ENCODE measurements at regions not wholly inside any gene's neighbourhood (a gene's known extent, or its start where the extent isn't known, plus 50 kb on each side); places are given as distances from the start of the nearest gene placed in this dataset.
"Not testable (repeated sequence)": the region's sequence is repeated elsewhere in the genome, so short reads cannot be mapped to it uniquely, and the experiment has no call there.

GRCh38 chr12:32010631-32011336 is 51.6 kb downstream of the RESF1 start:
- DNase-seq = no peak

GRCh38 chr12:32012249-32012785 is 53.1 kb downstream of the RESF1 start:
- DNase-seq = no peak

DNA sequence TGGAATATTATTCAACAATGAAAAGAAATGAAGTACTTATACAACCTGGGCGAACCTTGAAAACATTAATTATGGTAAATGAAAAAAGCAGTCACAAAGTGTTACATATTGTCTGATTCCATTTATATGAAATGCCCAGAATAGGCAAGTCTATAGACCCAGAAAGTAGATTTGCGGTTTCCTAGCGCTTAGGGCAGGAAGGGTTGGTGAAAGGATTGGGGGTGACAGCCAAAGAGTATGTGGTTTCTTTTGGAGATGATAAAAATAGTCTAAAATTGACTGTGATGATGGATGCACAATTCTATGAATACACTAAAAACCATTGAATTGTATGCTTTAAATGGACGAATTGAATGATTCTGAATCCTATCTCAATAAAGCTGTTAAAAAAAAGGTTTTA is 55.8 kb downstream of the RESF1 start:
- DNase-seq = no peak

DNA sequence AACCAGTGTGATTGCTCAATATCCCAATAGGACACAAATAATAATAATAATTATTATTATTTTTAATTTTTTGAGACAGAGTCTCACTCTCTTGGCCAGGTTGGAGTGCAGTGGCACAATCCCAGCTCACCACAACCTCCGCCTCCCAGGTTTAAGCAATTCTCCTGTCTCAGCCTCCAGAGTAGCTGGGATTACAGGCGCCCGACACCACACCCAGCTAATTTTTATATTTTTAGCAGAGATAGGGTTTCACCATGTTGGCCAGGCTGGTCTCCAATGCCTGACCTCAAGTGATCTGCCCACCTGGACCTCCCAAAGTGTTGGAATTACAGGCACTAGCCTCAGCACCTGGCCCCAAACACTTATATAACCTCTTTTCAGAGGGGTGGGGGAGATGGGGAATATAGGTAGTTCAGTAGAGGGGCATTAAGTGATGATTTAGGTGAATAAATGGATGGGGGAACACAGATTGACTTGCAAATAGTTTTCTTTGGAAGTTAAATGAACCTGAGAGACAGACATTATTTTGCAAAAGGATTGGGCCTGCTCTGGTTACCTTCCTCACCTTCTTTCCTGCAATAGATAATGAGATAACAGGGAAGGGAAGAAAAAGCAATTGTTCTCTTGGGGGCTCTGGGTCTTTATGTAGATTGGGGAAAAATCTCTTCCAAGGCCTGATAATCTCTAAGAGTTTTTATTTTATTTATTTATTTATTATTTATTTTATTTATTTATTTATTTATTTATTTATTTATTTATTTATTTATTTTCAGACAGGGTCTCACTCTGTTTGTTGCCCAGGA is 57.7 kb downstream of the RESF1 start:
- no peak for DNase-seq

- DNase-seq = no peak
These were observed 62.1 kb downstream of the RESF1 start for GRCh38 chr12:32021346-32021773.

DNA sequence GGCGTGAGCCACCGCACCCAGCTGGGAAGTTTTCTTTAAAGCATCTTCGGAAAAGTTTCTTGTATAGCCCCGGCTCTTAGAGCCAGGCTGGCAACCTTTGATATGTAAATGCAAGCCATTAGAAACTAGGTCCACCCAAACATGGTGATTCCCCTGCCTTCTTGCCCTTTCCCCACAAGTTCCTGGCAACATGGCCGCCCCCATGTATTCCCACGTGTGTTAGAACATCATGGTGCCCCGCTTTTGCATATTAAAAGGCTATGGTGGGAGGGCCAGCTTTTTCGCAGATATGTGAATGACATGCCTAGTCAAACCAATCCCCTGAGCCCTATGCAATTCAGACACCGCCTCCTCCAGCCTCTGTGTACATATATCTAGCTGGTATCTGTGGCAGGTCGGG is 63.2 kb downstream of the RESF1 start:
- not testable (repeated sequence) for DNase-seq

DNA sequence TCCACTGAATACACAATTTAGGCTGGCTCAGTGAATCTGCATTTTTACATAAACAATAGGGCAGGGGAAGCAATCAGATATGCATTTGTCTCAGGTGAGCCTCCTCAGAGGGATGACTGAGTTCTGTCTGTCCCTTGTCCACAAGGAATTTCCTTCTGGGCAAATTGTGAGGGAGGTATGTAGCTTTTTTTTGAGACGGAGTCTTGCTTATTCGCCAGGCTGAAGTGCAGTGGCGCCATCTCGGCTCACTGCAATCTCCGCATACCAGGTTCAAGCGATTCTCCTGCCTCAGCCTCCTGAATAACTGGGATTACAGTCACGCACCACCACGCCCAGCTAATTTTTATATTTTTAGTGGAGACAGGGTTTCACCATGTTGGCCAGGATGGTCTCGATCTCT is 64.6 kb downstream of the RESF1 start:
- DNase-seq = not testable (repeated sequence)

- no peak for DNase-seq
These were observed 65.8 kb downstream of the RESF1 start for GRCh38 chr12:32024884-32025592.

- peak in 4 of 6 experiments; percentile 30 to 80 (median 80) for DNase-seq
These were observed 66.7 kb downstream of the RESF1 start for GRCh38 chr12:32025906-32026305.

- DNase-seq = no peak
These were observed 68.6 kb downstream of the RESF1 start for GRCh38 chr12:32027684-32028365.

DNA sequence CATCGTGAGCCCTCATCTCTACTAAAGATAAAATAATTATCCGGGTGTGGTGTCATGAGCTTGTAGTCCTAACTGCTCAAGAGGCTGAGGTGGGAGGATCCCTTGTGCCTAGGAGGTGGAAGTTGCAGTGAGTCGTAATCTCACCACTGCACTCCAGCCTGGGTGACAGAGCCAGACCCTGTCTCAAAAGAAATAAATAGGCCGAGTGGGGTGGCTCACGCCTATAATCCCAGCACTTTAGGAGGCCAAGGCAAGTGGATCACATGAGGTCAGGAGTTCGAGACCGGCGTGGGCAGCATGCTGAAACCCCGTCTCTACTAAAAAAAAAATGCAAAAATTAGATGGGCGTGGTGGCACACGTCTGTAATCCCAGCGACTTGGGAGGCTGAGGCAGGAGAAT is 70.9 kb downstream of the RESF1 start:
- no peak for DNase-seq

DNA sequence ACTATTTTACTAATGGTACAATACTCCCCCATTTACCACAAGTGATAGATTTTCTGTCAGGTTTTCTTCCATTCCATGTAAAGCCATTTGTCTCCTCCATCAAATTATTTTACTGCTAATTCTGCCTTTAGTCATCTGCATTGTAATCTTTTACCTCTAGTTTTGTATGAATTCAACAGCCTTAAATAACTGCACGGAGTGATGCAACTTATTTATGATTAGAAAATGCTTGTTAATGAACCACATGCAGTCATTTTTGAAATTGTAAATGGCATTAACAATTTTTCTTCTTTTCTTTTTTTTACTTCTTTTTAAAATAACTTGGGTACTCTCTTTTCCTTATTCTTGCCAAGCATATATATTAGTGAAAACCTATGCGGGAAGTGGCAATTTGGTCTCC is 71.5 kb downstream of the RESF1 start:
- no peak for DNase-seq

DNA sequence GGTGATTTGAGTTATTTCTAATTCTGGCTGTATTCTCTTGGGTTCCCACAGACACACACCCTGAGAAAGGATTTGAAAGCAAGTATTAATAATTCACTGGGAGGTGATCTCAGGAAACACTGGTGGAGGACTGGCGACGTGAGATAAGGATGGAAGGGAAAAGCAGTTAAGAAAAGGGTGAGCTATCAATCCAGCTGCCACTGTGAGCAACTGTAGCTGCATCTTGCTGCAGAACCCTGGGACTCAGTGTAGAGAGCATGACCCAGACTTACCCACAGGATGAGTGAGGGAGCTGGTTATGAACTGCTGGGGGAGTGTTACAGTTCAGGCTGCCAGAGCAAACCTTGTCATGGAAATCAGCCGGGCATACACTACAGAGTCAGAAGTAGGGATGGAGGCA is 71.9 kb downstream of the RESF1 start:
- DNase-seq = no peak

DNA sequence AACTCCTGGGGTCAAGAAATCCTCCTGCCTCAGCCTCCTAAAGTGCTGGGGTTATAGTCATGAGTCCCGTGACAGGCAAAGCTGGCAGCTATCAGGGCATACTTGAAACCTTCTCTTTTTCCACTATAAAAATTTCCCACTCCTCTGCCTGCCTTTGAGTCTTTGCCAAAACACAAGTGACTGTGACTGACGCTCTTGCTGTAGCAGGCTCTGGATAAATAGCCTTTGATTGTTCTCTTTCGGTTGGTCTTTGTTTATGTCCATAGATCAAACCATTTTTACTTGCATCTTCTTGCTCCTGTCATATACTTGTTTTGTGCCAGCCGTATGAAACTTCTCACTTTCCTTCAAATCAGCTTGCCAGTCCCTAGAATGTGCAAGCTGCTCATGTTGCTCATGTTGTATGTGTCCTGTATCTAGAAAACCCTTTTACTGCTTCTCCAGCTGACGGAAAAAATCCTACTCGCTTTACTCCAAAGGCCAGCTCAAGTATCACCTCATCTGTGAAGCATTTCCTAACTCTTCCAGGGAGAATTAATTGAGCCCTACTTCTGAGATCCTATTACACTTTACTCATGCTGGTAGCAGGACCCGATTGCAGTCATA is 73.1 kb downstream of the RESF1 start:
- DNase-seq = no peak

GRCh38 chr12:32033406-32033805 is 73.2 kb upstream of the BICD1 start:
- no peak for DNase-seq

DNA sequence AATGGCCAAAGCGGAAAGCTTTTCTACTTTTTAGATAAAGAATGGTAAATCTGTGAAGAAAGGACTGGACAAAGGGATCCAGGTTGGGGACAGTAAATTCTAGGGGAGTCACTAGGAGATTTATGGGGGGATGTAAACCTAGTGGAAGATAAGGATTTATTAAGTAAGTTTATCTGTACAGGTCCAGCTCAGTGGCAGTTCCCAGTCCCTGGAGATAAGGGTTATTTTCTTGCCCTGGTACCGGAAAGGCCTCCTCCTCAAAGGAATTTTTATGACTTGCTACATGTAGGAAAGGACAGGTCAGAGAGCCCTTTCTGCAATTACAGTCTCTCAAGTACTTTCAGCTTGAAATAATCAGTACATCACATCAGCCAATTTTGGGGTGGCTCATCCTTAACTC is 72.6 kb upstream of the BICD1 start:
- DNase-seq = no peak

DNA sequence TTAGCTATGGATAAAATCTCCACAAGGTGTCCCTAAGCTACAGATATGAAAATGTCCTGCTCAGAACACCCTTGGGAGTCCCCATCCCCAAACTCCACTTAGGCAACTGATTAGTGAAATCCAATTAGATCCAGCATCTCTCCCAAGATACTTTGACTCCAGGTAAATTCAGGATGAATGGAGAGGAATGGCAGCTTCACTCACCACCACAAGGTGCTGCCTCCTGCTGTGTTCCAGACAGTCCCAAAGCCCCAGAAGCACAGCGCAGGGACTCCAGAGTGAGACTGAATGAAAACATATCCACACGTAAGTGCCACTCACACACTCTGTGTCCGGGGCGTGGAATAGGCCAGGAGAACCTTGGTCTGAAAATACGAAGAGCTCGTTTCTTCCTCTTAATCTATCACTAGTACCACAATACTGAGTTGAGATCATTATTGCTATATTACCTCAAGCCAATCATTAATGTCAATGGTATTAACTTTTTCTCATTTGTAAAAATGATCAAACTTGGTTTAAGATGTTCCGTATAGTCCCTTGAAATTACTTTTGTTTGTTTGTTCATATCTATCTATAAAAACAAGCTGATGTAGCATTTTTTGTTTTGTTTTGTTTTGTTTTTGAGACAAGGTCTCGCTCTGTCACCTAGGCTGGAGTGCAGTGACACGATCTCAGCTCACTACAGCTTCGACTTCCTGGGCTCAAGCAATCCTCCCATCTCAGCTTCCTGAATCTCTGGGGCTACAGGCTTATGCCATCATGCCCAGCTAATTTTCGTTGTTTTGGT is 70.0 kb upstream of the BICD1 start:
- DNase-seq = no peak

GRCh38 chr12:32039347-32039746 is 67.3 kb upstream of the BICD1 start:
- DNase-seq = no peak

GRCh38 chr12:32039917-32040575 is 66.6 kb upstream of the BICD1 start:
- DNase-seq = no peak

DNA sequence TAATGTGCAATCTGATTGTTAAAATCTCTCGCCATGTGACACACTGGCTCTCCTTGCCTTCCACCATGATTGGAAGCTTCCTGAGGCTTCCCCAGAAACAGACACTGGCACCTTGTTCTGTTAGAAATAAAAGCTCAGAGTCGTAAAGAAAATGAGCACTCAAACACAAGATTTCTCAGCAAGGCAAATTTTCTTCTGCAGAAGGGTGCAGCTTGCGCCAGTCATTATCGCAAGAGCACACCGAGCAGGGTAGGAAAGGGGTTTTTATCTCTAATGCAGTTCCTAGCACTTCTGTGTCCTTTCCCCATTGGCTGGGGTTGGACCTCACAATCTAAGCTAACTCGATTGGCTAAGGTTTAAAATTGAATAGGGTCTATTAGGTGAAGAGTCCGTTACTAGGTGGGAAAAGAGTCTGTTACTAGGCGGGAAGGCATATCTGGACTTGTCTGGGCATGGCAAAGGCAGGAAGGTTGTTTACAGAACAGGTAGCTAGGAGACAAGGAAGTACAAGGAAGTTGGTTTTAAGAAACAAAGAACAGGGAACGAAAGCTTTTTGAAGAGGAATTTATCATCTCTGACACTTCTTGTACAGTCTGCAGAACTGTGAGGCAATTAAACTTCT is 62.6 kb upstream of the BICD1 start:
- no peak for DNase-seq
